Thoracic aorta (tissue), 2 donors: ENCODE measurements at regions not wholly inside any gene's neighbourhood (a gene's known extent, or its start where the extent isn't known, plus 50 kb on each side); places are given as distances from the start of the nearest gene placed in this dataset.

ENCODE experiments used
- ATAC-seq: fragments of 150-250 bp; one replicate; pipeline ENCODE4 v1.8.0; 2017; ENCODE audit warnings: low read depth; ENCODE audit not compliant: insufficient number of reproducible peaks, low FRiP score
- DNase-seq: peaks from one replicate; pipeline ENCODE4 v3.0.0-alpha.2; 2020; ENCODE audit warnings: low spot score
- H3K27ac ChIP-seq, 2 donors: fragments of 200-600 bp; sonication (generic); 1 replicate in 1 of 2; 2 replicates in 1 of 2; pipeline ENCODE4 v1.5.1; 2016; ENCODE audit warnings: mild to moderate bottlenecking in 2 of 2, moderate library complexity in 2 of 2
- H3K27me3 ChIP-seq: fragments of 200-600 bp; sonication (generic); replicated peaks from 2 replicates; pipeline ENCODE4 v1.6.0; 2016; ENCODE audit warnings: mild to moderate bottlenecking; ENCODE audit not compliant: insufficient read depth
- H3K36me3 ChIP-seq: fragments of 200-600 bp; sonication (generic); one replicate; pipeline ENCODE4 v1.5.1; 2016
- H3K4me1 ChIP-seq, 2 donors: fragments of 200-600 bp; sonication (generic); 1 replicate in 1 of 2; 2 replicates in 1 of 2; pipeline versions ENCODE4 v1.5.1 to v1.6.0; 2016; ENCODE audit warnings: low read depth in 2 of 2, mild to moderate bottlenecking in 1 of 2; ENCODE audit not compliant: control insufficient read depth in 1 of 2
- H3K4me3 ChIP-seq: fragments of 200-600 bp; sonication (generic); 2 replicates; pipeline ENCODE4 v1.5.1; 2016; ENCODE audit warnings: mild to moderate bottlenecking
- H3K9me3 ChIP-seq: fragments of 200-600 bp; sonication (generic); 2 replicates; pipeline ENCODE4 v1.5.1; 2016
- TF ChIP-seq, protein P1 (sequence below): fragments of 200-600 bp; sonication (generic); IDR thresholded peaks from one replicate; pipeline ENCODE4 v1.5.1; 2019; ENCODE audit warnings: antibody characterized with exemption

- Histone ChIP-seq H3K9me3 (no peaks in the 10 kb centered on the region), H3K4me1 (no peaks in the 10 kb centered on the region), H3K4me3 (no peak overlapping the region), H3K36me3 (no peaks in the 10 kb centered on the region), H3K27ac (no peak overlapping the region), H3K27me3 (no peaks in the 10 kb centered on the region)
- TF ChIP-seq, protein P1, sequence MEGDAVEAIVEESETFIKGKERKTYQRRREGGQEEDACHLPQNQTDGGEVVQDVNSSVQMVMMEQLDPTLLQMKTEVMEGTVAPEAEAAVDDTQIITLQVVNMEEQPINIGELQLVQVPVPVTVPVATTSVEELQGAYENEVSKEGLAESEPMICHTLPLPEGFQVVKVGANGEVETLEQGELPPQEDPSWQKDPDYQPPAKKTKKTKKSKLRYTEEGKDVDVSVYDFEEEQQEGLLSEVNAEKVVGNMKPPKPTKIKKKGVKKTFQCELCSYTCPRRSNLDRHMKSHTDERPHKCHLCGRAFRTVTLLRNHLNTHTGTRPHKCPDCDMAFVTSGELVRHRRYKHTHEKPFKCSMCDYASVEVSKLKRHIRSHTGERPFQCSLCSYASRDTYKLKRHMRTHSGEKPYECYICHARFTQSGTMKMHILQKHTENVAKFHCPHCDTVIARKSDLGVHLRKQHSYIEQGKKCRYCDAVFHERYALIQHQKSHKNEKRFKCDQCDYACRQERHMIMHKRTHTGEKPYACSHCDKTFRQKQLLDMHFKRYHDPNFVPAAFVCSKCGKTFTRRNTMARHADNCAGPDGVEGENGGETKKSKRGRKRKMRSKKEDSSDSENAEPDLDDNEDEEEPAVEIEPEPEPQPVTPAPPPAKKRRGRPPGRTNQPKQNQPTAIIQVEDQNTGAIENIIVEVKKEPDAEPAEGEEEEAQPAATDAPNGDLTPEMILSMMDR, result no peak
- ATAC-seq (no peak), DNase-seq (no peak)
Observed at GRCh38 chr1:25150985-25151495, 81.3 kb downstream of the SYF2 start.

GRCh38 chr1:25148673-25149300 is 83.5 kb downstream of the SYF2 start:
- no peaks in the 10 kb centered on the region for H3K9me3 ChIP-seq
- H3K27ac ChIP-seq, result no peak overlapping the region
- TF ChIP-seq, protein P1, result no peak
- DNase-seq (no peak), ATAC-seq (no peak)
- no peak overlapping the region for H3K4me3 ChIP-seq
- H3K36me3 ChIP-seq, result no peaks in the 10 kb centered on the region
- no peaks in the 10 kb centered on the region for H3K27me3 ChIP-seq
- no peaks in the 10 kb centered on the region for H3K4me1 ChIP-seq

DNA sequence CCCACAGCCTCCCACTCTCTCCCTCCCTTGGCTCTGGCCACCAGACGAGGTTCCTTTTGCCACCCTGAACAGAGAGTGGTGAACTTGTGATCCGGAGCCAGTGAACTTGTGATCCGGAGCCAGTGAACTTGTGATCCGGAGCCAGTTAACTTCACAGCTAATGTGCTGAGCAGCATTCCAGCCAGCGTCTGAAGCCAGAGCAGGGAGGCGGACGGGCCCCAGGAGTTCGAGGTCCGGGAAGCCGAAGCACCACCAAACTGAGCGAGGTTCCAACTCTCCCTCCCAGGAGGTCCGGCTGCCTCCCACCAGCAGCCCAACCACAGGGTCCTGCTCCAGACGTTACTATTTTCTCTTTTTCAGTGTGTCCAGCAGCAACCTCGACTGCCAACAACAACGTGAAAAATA is 85.8 kb downstream of the SYF2 start:
- Histone ChIP-seq H3K4me3 (no peak overlapping the region), H3K9me3 (no peaks in the 10 kb centered on the region), H3K27ac (no peak overlapping the region), H3K36me3 (no peaks in the 10 kb centered on the region), H3K27me3 (no peaks in the 10 kb centered on the region), H3K4me1 (no peaks in the 10 kb centered on the region)
- TF ChIP-seq, protein P1, result no peak
- no peak for ATAC-seq
- DNase-seq, result no peak

DNA sequence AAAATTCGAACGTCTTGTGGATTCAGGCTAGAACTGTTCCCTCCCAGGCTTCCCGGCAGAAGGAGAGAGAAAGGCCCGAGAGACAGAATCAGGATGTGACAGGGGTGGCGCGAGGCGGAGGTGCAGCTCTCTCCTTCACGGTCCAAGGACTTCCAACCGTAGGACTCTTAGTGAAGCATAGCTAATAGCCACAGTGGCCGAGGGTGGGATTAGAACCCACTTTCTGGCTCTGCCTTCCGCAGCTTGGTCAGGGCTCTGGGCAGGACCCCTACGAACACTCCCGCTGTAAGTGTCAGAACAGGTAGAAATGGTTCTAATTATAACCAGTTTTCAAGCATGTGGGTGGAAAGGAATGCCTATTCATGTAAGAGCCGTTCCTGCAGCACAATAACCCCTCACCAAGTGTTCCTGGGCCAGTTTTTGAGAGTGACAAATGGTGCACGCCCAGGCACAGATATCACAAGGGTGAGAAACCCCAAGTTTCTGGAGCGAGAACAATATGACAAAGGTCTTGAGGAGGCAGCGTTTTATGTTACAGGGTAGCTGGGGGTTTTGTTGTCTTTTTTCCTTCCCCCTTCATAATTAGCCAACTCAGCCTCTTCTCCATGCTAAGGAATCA is 86.4 kb downstream of the SYF2 start:
- Histone ChIP-seq H3K36me3 (no peaks in the 10 kb centered on the region), H3K4me1 (no peaks in the 10 kb centered on the region), H3K4me3 (no peak overlapping the region), H3K27me3 (no peaks in the 10 kb centered on the region), H3K27ac (no peak overlapping the region), H3K9me3 (no peaks in the 10 kb centered on the region)
- ATAC-seq, result no peak
- DNase-seq, result no peak
- TF ChIP-seq, protein P1, result no peak

GRCh38 chr1:25140073-25140797 is 92.1 kb downstream of the SYF2 start:
- no peaks in the 10 kb centered on the region for H3K9me3 ChIP-seq
- TF ChIP-seq, protein P1, result no peak
- no peaks in the 10 kb centered on the region for H3K36me3 ChIP-seq
- H3K27me3 ChIP-seq, result no peaks in the 10 kb centered on the region
- DNase-seq (no peak), ATAC-seq (no peak)
- no peaks in the 10 kb centered on the region for H3K4me1 ChIP-seq
- no peak overlapping the region for H3K27ac ChIP-seq
- no peak overlapping the region for H3K4me3 ChIP-seq
